MCF 10A (cell line): ENCODE measurements at regions not wholly inside any gene's neighbourhood (a gene's known extent, or its start where the extent isn't known, plus 50 kb on each side); places are given as distances from the start of the nearest gene placed in this dataset.

Source experiments
- BruUV-seq: library from RNA; stranded (reverse); fragments of 400-500 nt; replicated peaks from 2 replicates; lab custom pipeline; 2021; lab: Mats Ljungman, UMichigan
- CTCF ChIA-PET: fragments of 300-600 bp; sonication (Branson Sonifier 250); formaldehyde crosslinking; extraction: SDS; loops from one replicate; lab custom pipeline; 2021; ENCODE audit warnings: antibody characterized with exemption, inconsistent platforms; lab: Yijun Ruan, JAX
- POLR2A ChIA-PET: fragments of 300-600, 350-650 bp; sonication (Branson Sonifier 250); formaldehyde crosslinking; extraction: SDS; loops from one replicate; lab custom pipeline; 2020; ENCODE audit warnings: antibody characterized with exemption, inconsistent platforms; lab: Yijun Ruan, JAX
- DNase-seq: peaks from one replicate; pipeline ENCODE4 v3.0.0-alpha.2; 2018; ENCODE audit not compliant: unreplicated experiment
- H3K27ac Mint-ChIP-seq: one replicate; pipeline ENCODE4 v1.8.0; 2022; ENCODE audit warnings: mild to moderate bottlenecking, low read depth, mixed read lengths; ENCODE audit not compliant: unreplicated experiment
- H3K27me3 Mint-ChIP-seq: one replicate; pipeline ENCODE4 v1.8.0; 2022; ENCODE audit warnings: mixed read lengths; ENCODE audit not compliant: insufficient read depth, unreplicated experiment
- H3K36me3 Mint-ChIP-seq: one replicate; pipeline ENCODE4 v1.8.0; 2022; ENCODE audit warnings: mild to moderate bottlenecking, moderate library complexity, mixed read lengths; ENCODE audit not compliant: insufficient read depth, unreplicated experiment
- H3K4me1 Mint-ChIP-seq: one replicate; pipeline ENCODE4 v1.8.0; 2022; ENCODE audit warnings: mixed read lengths; ENCODE audit not compliant: insufficient read depth, unreplicated experiment
- H3K4me3 Mint-ChIP-seq: one replicate; pipeline ENCODE4 v1.8.0; 2022; ENCODE audit warnings: mild to moderate bottlenecking, moderate library complexity, mixed read lengths; ENCODE audit not compliant: unreplicated experiment
- H3K9me3 Mint-ChIP-seq: one replicate; pipeline ENCODE4 v1.8.0; 2022; ENCODE audit warnings: mixed read lengths; ENCODE audit not compliant: unreplicated experiment
- intact Hi-C: fragments of 100-400 bp; cut with micrococcal nuclease; formaldehyde crosslinking; loops from 2 replicates; pipeline ENCODE4 v1.14.1; 2022
- TF ChIP-seq, protein P1 (sequence below): fragments of 200-600 bp; IDR thresholded peaks from one replicate; pipeline ENCODE4 v1.8.0; 2022; ENCODE audit warnings: antibody characterized with exemption, mild to moderate bottlenecking; ENCODE audit not compliant: unreplicated experiment

DNA sequence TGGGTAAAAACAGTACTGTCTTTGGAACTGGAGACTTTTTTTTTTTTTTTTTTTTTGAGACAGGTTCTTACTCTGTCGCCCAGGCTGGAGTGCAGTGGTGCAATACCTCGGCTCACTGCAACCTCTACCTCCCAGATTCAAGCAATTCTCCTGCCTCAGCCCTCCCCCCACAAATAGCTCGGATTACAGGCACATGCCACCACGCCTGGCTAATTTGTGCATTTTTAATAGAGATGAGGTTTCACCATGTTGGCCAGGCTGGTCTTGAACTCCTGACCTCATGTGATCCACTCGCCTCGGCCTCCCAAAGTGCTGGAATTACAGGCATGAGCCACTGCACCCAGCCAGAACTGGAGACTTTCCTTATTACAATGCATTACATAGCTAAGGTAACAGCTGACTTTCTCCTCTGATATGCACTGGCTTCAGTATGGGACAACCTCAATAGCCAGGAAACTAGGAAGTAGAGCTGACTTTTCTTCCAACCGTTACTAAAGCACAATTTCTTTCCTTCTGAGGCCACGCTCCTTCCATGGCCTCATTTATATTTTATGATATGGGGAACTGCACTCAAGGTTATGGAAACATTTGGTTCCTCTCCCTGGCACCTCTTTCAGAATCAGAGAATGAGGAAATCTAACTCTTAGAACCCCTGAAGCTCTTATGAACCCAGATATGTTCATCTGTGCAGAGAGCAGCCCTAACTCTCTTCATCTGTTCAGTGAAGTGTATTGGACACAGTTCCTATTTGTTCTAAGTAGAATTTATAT, 53.5 kb upstream of the FAM9B start:
- Mint-ChIP-seq H3K4me1 (no peaks in the 10 kb centered on the region), H3K9me3 (peaks cover 8% of the 10 kb centered on the region), H3K27ac (no peak overlapping the region), H3K4me3 (no peak overlapping the region), H3K27me3 (no peaks in the 10 kb centered on the region), H3K36me3 (peaks cover 6% of the 10 kb centered on the region)
- BruUV-seq = no TSS peak
- DNase-seq = no peak
- CTCF ChIA-PET = no interaction called here
- intact Hi-C loops = no loop called here
- POLR2A ChIA-PET = no interaction called here
- TF ChIP-seq, protein P1, sequence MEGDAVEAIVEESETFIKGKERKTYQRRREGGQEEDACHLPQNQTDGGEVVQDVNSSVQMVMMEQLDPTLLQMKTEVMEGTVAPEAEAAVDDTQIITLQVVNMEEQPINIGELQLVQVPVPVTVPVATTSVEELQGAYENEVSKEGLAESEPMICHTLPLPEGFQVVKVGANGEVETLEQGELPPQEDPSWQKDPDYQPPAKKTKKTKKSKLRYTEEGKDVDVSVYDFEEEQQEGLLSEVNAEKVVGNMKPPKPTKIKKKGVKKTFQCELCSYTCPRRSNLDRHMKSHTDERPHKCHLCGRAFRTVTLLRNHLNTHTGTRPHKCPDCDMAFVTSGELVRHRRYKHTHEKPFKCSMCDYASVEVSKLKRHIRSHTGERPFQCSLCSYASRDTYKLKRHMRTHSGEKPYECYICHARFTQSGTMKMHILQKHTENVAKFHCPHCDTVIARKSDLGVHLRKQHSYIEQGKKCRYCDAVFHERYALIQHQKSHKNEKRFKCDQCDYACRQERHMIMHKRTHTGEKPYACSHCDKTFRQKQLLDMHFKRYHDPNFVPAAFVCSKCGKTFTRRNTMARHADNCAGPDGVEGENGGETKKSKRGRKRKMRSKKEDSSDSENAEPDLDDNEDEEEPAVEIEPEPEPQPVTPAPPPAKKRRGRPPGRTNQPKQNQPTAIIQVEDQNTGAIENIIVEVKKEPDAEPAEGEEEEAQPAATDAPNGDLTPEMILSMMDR = no peak

DNA sequence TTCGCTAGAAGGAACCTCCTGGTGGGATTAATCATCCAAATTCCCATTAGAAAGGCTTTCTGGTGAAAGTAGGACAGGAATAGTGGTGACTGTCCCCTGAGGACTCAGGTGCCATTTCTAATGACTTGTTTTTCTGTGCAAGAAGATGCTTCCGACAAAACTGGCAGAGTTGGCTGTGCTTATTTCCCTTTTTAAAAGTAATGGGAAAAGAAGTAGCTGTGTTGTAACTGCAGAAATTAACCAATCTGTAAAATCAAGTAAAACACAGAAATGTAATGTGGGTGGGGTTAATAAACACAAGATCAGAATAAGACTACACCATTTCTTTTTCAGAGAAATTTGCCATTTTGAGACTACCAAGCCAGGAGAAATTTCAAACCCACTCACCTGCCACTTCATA, 55.0 kb upstream of the FAM9B start:
- CTCF ChIA-PET = no interaction called here
- DNase-seq = no peak
- TF ChIP-seq, protein P1 = no peak
- no peak overlapping the region for H3K4me3 Mint-ChIP-seq
- H3K9me3 Mint-ChIP-seq = peaks cover 4% of the 10 kb centered on the region
- POLR2A ChIA-PET = no interaction called here
- no peaks in the 10 kb centered on the region for H3K4me1 Mint-ChIP-seq
- no peak overlapping the region for H3K27ac Mint-ChIP-seq
- no TSS peak for BruUV-seq
- peaks cover 6% of the 10 kb centered on the region for H3K36me3 Mint-ChIP-seq
- intact Hi-C loops = no loop called here
- H3K27me3 Mint-ChIP-seq = no peaks in the 10 kb centered on the region

DNA sequence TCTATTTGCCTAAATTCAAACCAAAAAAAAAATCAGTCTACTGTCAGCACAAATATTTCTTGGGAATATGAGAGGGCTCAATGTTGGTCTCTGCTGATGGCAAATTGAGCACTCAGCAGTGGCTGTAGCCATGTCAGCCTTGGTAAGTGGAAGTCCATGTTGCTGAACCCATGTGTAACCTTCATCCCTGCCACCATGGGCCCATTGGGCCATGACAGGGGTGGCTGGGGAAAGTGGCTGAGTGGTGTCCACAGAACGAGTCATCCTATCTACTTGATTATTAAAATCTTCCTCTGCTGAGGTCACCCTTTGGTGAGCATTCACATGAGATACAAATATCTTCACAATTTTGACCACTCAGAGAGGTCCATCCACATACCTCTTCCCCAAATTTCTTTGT, 56.8 kb upstream of the FAM9B start:
- CTCF ChIA-PET = no interaction called here
- intact Hi-C loops = no loop called here

GRCh38 chrX:9091258-9091657, 57.3 kb upstream of the FAM9B start:
- ChIA-PET POLR2A (no interaction called here), CTCF (no interaction called here)
- DNase-seq = no peak
- H3K4me1 Mint-ChIP-seq = no peaks in the 10 kb centered on the region
- no peak overlapping the region for H3K27ac Mint-ChIP-seq
- peaks cover 16% of the 10 kb centered on the region for H3K9me3 Mint-ChIP-seq
- TF ChIP-seq, protein P1 = no peak
- H3K27me3 Mint-ChIP-seq = no peaks in the 10 kb centered on the region
- intact Hi-C loops = no loop called here
- BruUV-seq = no TSS peak
- no peak overlapping the region for H3K4me3 Mint-ChIP-seq
- peaks cover 6% of the 10 kb centered on the region for H3K36me3 Mint-ChIP-seq

More for the DNA sequence above, 56.8 kb upstream of the FAM9B start:
- POLR2A ChIA-PET = no interaction called here
- Mint-ChIP-seq H3K27ac (no peak overlapping the region), H3K4me1 (no peaks in the 10 kb centered on the region), H3K27me3 (no peaks in the 10 kb centered on the region), H3K36me3 (peaks cover 6% of the 10 kb centered on the region), H3K9me3 (peaks cover 16% of the 10 kb centered on the region), H3K4me3 (no peak overlapping the region)
- BruUV-seq = no TSS peak
- TF ChIP-seq, protein P1 = no peak
- no peak for DNase-seq
